Lower leg skin (tissue), 3 donors: ENCODE measurements at regions not wholly inside any gene's neighbourhood (a gene's known extent, or its start where the extent isn't known, plus 50 kb on each side); places are given as distances from the start of the nearest gene placed in this dataset.

Source experiments
- CTCF ChIP-seq, 3 donors: fragments of 450-650 bp; IDR thresholded peaks; one replicate each; pipeline ENCODE4 v1.5.1; 2016; ENCODE audit warnings: antibody characterized with exemption in 3 of 3, mild to moderate bottlenecking in 3 of 3, moderate library complexity in 2 of 3
- POLR2A ChIP-seq, 2 donors: fragments of 450-650 bp; IDR thresholded peaks; one replicate each; pipeline ENCODE4 v1.6.1; 2016 to 2017; ENCODE audit warnings: antibody characterized with exemption in 2 of 2, mild to moderate bottlenecking in 1 of 2, moderate library complexity in 1 of 2

- TF ChIP-seq CTCF (IDR thresholded peaks at IDR 0.05) (no peak), POLR2A (IDR thresholded peaks at IDR 0.05) (no peak)
These were observed 82.1 kb upstream of the PPARA start for GRCh38 chr22:46068181-46068592.
